Naive B cell (primary cell): ENCODE measurements at regions not wholly inside any gene's neighbourhood (a gene's known extent, or its start where the extent isn't known, plus 50 kb on each side); places are given as distances from the start of the nearest gene placed in this dataset.

Experiments
- ATAC-seq, 2 donors: fragments of 150-1000 bp; cut with Tn5 transposase; 2 replicates each; pipeline ENCODE4 v1.10.0; 2021; ENCODE audit warnings: low read depth in 2 of 2, mild to moderate bottlenecking in 2 of 2, moderate library complexity in 2 of 2
- DNase-seq: peaks from one replicate; pipeline ENCODE4 v3.0.0; 2022
- H3K27ac Mint-ChIP-seq, 6 donors: one replicate each; pipeline ENCODE4 v1.8.0; 2020 to 2022; ENCODE audit warnings: mild to moderate bottlenecking in 6 of 6, mixed read lengths in 6 of 6, moderate library complexity in 5 of 6, inconsistent platforms in 2 of 6
- H3K27me3 Mint-ChIP-seq, 3 donors: one replicate each; pipeline ENCODE4 v1.8.0; 2021 to 2022; ENCODE audit warnings: mixed read lengths in 3 of 3, mild to moderate bottlenecking in 1 of 3
- H3K36me3 Mint-ChIP-seq, 2 donors: one replicate each; pipeline ENCODE4 v1.8.0; 2020 to 2022; ENCODE audit warnings: mixed read lengths in 2 of 2, inconsistent platforms in 1 of 2, mild to moderate bottlenecking in 1 of 2
- H3K4me1 Mint-ChIP-seq, 3 donors: one replicate each; pipeline ENCODE4 v1.8.0; 2020 to 2022; ENCODE audit warnings: mixed read lengths in 3 of 3, inconsistent platforms in 1 of 3, mild to moderate bottlenecking in 1 of 3, moderate library complexity in 1 of 3
- H3K4me3 Mint-ChIP-seq, 8 donors: one replicate each; pipeline ENCODE4 v1.8.0; 2020 to 2022; ENCODE audit warnings: mild to moderate bottlenecking in 8 of 8, mixed read lengths in 8 of 8, moderate library complexity in 8 of 8, inconsistent platforms in 2 of 8
- H3K9me3 Mint-ChIP-seq, 7 donors: one replicate each; pipeline ENCODE4 v1.8.0; 2020 to 2022; ENCODE audit warnings: mixed read lengths in 7 of 7, mild to moderate bottlenecking in 5 of 7, inconsistent platforms in 2 of 7, moderate library complexity in 1 of 7

GRCh38 chr10:65838811-65839210 lies 1087.0 kb upstream of the LRRTM3 start:
- DNase-seq (no peak), ATAC-seq (no peak)
- peaks cover 0 to 6% (median 0%) of the 10 kb centered on the region in 3 donors for H3K27me3 Mint-ChIP-seq
- H3K27ac Mint-ChIP-seq = no peak overlapping the region
- no peaks in the 10 kb centered on the region for H3K36me3 Mint-ChIP-seq
- peaks cover 0 to 6% (median 4%) of the 10 kb centered on the region in 3 donors for H3K4me1 Mint-ChIP-seq
- H3K4me3 Mint-ChIP-seq = no peak overlapping the region
- H3K9me3 Mint-ChIP-seq = peaks cover 0 to 6% (median 3%) of the 10 kb centered on the region in 7 donors

- no peak for DNase-seq
- Mint-ChIP-seq H3K36me3 (no peaks in the 10 kb centered on the region), H3K27me3 (peaks cover 0 to 3% (median 0%) of the 10 kb centered on the region in 3 donors), H3K4me3 (no peak overlapping the region), H3K9me3 (peaks cover 0 to 4% (median 1%) of the 10 kb centered on the region in 7 donors), H3K4me1 (peaks cover 0 to 6% (median 4%) of the 10 kb centered on the region in 3 donors), H3K27ac (no peak overlapping the region)
- no peak for ATAC-seq
These were observed 1082.6 kb upstream of the LRRTM3 start for GRCh38 chr10:65843203-65843602.

- no peak for ATAC-seq
- Mint-ChIP-seq H3K4me3 (no peak overlapping the region), H3K36me3 (no peaks in the 10 kb centered on the region), H3K9me3 (peaks cover 0 to 8% (median 0%) of the 10 kb centered on the region in 7 donors), H3K4me1 (peaks cover 0 to 6% (median 4%) of the 10 kb centered on the region in 3 donors), H3K27me3 (no peaks in the 10 kb centered on the region), H3K27ac (no peak overlapping the region)
- no peak for DNase-seq
These were observed 1079.9 kb upstream of the LRRTM3 start for GRCh38 chr10:65845916-65846315.

- no peak for ATAC-seq
- H3K27ac Mint-ChIP-seq = no peak overlapping the region
These were observed 1079.3 kb upstream of the LRRTM3 start for GRCh38 chr10:65846541-65846940.

GRCh38 chr10:65846949-65847348 lies 1078.9 kb upstream of the LRRTM3 start:
- Mint-ChIP-seq H3K9me3 (peaks cover 0 to 8% (median 0%) of the 10 kb centered on the region in 7 donors), H3K27ac (no peak overlapping the region), H3K4me3 (no peak overlapping the region), H3K36me3 (no peaks in the 10 kb centered on the region), H3K4me1 (peaks cover 0 to 6% (median 4%) of the 10 kb centered on the region in 3 donors), H3K27me3 (no peaks in the 10 kb centered on the region)
- ATAC-seq (no peak), DNase-seq (no peak)

More at GRCh38 chr10:65846541-65846940, 1079.3 kb upstream of the LRRTM3 start:
- Mint-ChIP-seq H3K27me3 (no peaks in the 10 kb centered on the region), H3K4me3 (no peak overlapping the region), H3K36me3 (no peaks in the 10 kb centered on the region), H3K9me3 (peaks cover 0 to 8% (median 0%) of the 10 kb centered on the region in 7 donors), H3K4me1 (peaks cover 0 to 6% (median 4%) of the 10 kb centered on the region in 3 donors)
- no peak for DNase-seq

- no peak overlapping the region for H3K4me3 Mint-ChIP-seq
- H3K27ac Mint-ChIP-seq = no peak overlapping the region
- ATAC-seq = no peak
- no peak for DNase-seq
- no peaks in the 10 kb centered on the region for H3K4me1 Mint-ChIP-seq
- H3K36me3 Mint-ChIP-seq = no peaks in the 10 kb centered on the region
- peaks cover 0 to 5% (median 0%) of the 10 kb centered on the region in 7 donors for H3K9me3 Mint-ChIP-seq
- H3K27me3 Mint-ChIP-seq = no peaks in the 10 kb centered on the region
These were observed 1078.2 kb upstream of the LRRTM3 start for GRCh38 chr10:65847436-65848230.

- no peaks in the 10 kb centered on the region for H3K4me1 Mint-ChIP-seq
These were observed 1067.0 kb upstream of the LRRTM3 start for GRCh38 chr10:65858841-65859240.

GRCh38 chr10:65861249-65861648 lies 1064.6 kb upstream of the LRRTM3 start:
- Mint-ChIP-seq H3K36me3 (no peaks in the 10 kb centered on the region), H3K9me3 (peaks cover 0 to 7% (median 0%) of the 10 kb centered on the region in 7 donors), H3K27me3 (no peaks in the 10 kb centered on the region), H3K27ac (no peak overlapping the region), H3K4me3 (no peak overlapping the region), H3K4me1 (no peaks in the 10 kb centered on the region)
- ATAC-seq (no peak), DNase-seq (no peak)

More at GRCh38 chr10:65858841-65859240, 1067.0 kb upstream of the LRRTM3 start:
- H3K4me3 Mint-ChIP-seq = no peak overlapping the region
- peaks cover 0 to 11% (median 2%) of the 10 kb centered on the region in 7 donors for H3K9me3 Mint-ChIP-seq
- DNase-seq (no peak), ATAC-seq (no peak)
- H3K27me3 Mint-ChIP-seq = no peaks in the 10 kb centered on the region
- H3K27ac Mint-ChIP-seq = no peak overlapping the region
- H3K36me3 Mint-ChIP-seq = no peaks in the 10 kb centered on the region
